HCT116 (cell line): ENCODE measurements at regions not wholly inside any gene's neighbourhood (a gene's known extent, or its start where the extent isn't known, plus 50 kb on each side); places are given as distances from the start of the nearest gene placed in this dataset.
A peak's percentile ranks its signal among the peaks of the same experiment; 100 is the strongest.

Source experiments
- ATAC-seq: fragments of 200-7000 bp; cut with Tn5 transposase; 2 replicates; pipeline ENCODE4 v1.9.1; 2020; ENCODE audit warnings: mild to moderate bottlenecking, moderate library complexity
- BruUV-seq: library from RNA; stranded (reverse); fragments of 400-500 nt; replicated peaks from 2 replicates; lab custom pipeline; 2021; lab: Mats Ljungman, UMichigan
- CTCF ChIA-PET: fragments of 300-600 bp; sonication (Branson Sonifier 250); formaldehyde crosslinking; loops from one replicate; lab custom pipeline; 2021; ENCODE audit warnings: antibody characterized with exemption; lab: Charles Lee
- POLR2A ChIA-PET: fragments of 300-600, 350-600 bp; sonication (Branson Sonifier 250); formaldehyde crosslinking; loops from one replicate; lab custom pipeline; 2021; ENCODE audit warnings: antibody characterized with exemption; lab: Charles Lee
- RAD21 ChIA-PET, 2 experiments: fragments of 300-600 bp; sonication (Branson Sonifier 250); formaldehyde crosslinking; loops; one replicate each; lab custom pipeline; 2023; ENCODE audit warnings: low total read pairs in 2 of 2; ENCODE audit not compliant: uncharacterized antibody in 2 of 2, unreplicated experiment in 2 of 2, low non-redundant PET in 1 of 2; lab: Charles Lee
- DNase-seq: peaks from one replicate; pipeline ENCODE4 v3.0.0-alpha.2; 2010; ENCODE audit warnings: low read depth, low spot score
- H2AFZ ChIP-seq: fragments of 200-600 bp; shearing (Covaris generic), sonication (generic); 2 replicates; pipeline ENCODE4 v1.6.1; 2017; ENCODE audit warnings: low read depth, mixed run types, mixed read lengths, antibody characterized with exemption, low read length; ENCODE audit not compliant: poor library complexity, severe bottlenecking
- H3K27ac ChIP-seq: 2 replicates; pipeline ENCODE4 v1.5.1; 2012; ENCODE audit warnings: low read depth, low read length
- H3K27me3 ChIP-seq: fragments of 200-600 bp; sonication (generic); 2 replicates; pipeline ENCODE4 v1.6.1; 2016; ENCODE audit warnings: mixed run types, low read length, mixed read lengths; ENCODE audit not compliant: insufficient read depth
- H3K36me3 ChIP-seq, 2 experiments: fragments of 200-500 bp in 1 of 2; fragments of 200-600 bp in 1 of 2; sonication (Bioruptor generic) in 1 of 2; sonication (generic) in 1 of 2; 2 replicates each; pipeline versions ENCODE4 v1.5.1 to v1.6.1; 2014 to 2016; ENCODE audit warnings: low read length in 2 of 2, inconsistent platforms in 1 of 2, mixed read lengths in 1 of 2, mixed run types in 1 of 2; ENCODE audit not compliant: insufficient read depth in 2 of 2, control insufficient read depth in 1 of 2
- H3K4me1 ChIP-seq, 2 experiments: fragments of 200-600 bp in 1 of 2; sonication (generic) in 1 of 2; 2 replicates each; pipeline versions ENCODE4 v1.5.1 to v1.6.1; 2012 to 2017; ENCODE audit warnings: low read length in 2 of 2, inconsistent platforms in 1 of 2, mild to moderate bottlenecking in 1 of 2, mixed read lengths in 1 of 2, mixed run types in 1 of 2, moderate library complexity in 1 of 2; ENCODE audit not compliant: insufficient read depth in 2 of 2, control insufficient read depth in 1 of 2
- H3K4me2 ChIP-seq: fragments of 200-600 bp; sonication (generic); 2 replicates; pipeline ENCODE4 v1.6.1; 2017; ENCODE audit warnings: mixed run types, low read length, mixed read lengths
- H3K4me3 ChIP-seq, 2 experiments: fragments of 200-600 bp in 1 of 2; sonication (generic) in 1 of 2; replicated peaks in 1 of 2; 2 replicates each; pipeline ENCODE4 v1.5.1; 2011 to 2016; ENCODE audit warnings: low read length in 2 of 2, control low read depth in 1 of 2, low read depth in 1 of 2, mild to moderate bottlenecking in 1 of 2, mixed read lengths in 1 of 2, mixed run types in 1 of 2
- H3K79me2 ChIP-seq: fragments of 200-600 bp; sonication (generic); 2 replicates; pipeline ENCODE4 v1.6.1; 2017; ENCODE audit warnings: mild to moderate bottlenecking, mixed run types, low read length, moderate library complexity, mixed read lengths; ENCODE audit not compliant: insufficient read depth
- H3K9ac ChIP-seq: fragments of 200-600 bp; sonication (generic); 2 replicates; pipeline ENCODE4 v1.6.1; 2016; ENCODE audit warnings: low read length, mixed read lengths
- H3K9me2 ChIP-seq: fragments of 200-600 bp; sonication (generic), shearing (Covaris generic); 2 replicates; pipeline ENCODE4 v1.6.1; 2017; ENCODE audit warnings: mixed run types, mild to moderate bottlenecking, moderate library complexity; ENCODE audit not compliant: insufficient read depth
- H3K9me3 ChIP-seq, 2 experiments: fragments of 200-500 bp in 1 of 2; fragments of 200-600 bp in 1 of 2; sonication (Bioruptor generic) in 1 of 2; sonication (generic) in 1 of 2; 2 replicates each; pipeline ENCODE4 v1.6.1; 2014 to 2017; ENCODE audit warnings: low read length in 2 of 2, mixed read lengths in 2 of 2, inconsistent platforms in 1 of 2, low read depth in 1 of 2, mild to moderate bottlenecking in 1 of 2, mixed run types in 1 of 2, moderate library complexity in 1 of 2; ENCODE audit not compliant: control insufficient read depth in 1 of 2, insufficient read depth in 1 of 2
- H4K20me1 ChIP-seq: fragments of 200-600 bp; sonication (generic), shearing (Covaris generic); 2 replicates; pipeline ENCODE4 v1.6.1; 2017; ENCODE audit warnings: mixed run types, mild to moderate bottlenecking, moderate library complexity; ENCODE audit not compliant: insufficient read depth
- CBX3 ChIP-seq: IDR thresholded peaks from 2 replicates; pipeline ENCODE4 v1.6.1; 2012; ENCODE audit warnings: low read depth
- CEBPB ChIP-seq: IDR thresholded peaks from 2 replicates; pipeline ENCODE4 v1.6.1; 2012; ENCODE audit warnings: low read depth
- EGR1 ChIP-seq: IDR thresholded peaks from 2 replicates; pipeline ENCODE4 v1.6.1; 2012; ENCODE audit warnings: low read depth
- ELF1 ChIP-seq: IDR thresholded peaks from 2 replicates; pipeline ENCODE4 v1.6.1; 2012; ENCODE audit warnings: low read depth, borderline replicate concordance
- EZH2 ChIP-seq: fragments of 200-600 bp; sonication (generic); IDR thresholded peaks from 2 replicates; pipeline ENCODE4 v1.6.1; 2017; ENCODE audit warnings: antibody characterized with exemption, mixed run types
- EZH2phosphoT487 ChIP-seq: fragments of 200-600 bp; IDR thresholded peaks from 2 replicates; pipeline ENCODE4 v1.6.1; 2018; ENCODE audit warnings: antibody characterized with exemption, borderline replicate concordance
- FOSL1 ChIP-seq: IDR thresholded peaks from 2 replicates; pipeline ENCODE4 v1.6.1; 2012; ENCODE audit warnings: low read depth
- JUND ChIP-seq: IDR thresholded peaks from 2 replicates; pipeline ENCODE4 v1.6.1; 2012
- POLR2A ChIP-seq: IDR thresholded peaks from 2 replicates; pipeline ENCODE4 v1.7.0; 2011; ENCODE audit warnings: borderline replicate concordance; ENCODE audit not compliant: insufficient read depth, insufficient read length; ENCODE audit errors: extremely low read depth
- SIN3A ChIP-seq: IDR thresholded peaks from 2 replicates; pipeline ENCODE4 v1.6.1; 2012; ENCODE audit warnings: low read depth
- SP1 ChIP-seq: IDR thresholded peaks from 2 replicates; pipeline ENCODE4 v1.6.1; 2012; ENCODE audit warnings: low read depth
- TCF7L2 ChIP-seq: IDR thresholded peaks from 2 replicates; pipeline ENCODE4 v1.7.0; 2011; ENCODE audit warnings: borderline replicate concordance, inconsistent platforms; ENCODE audit not compliant: insufficient read depth, insufficient read length; ENCODE audit errors: extremely low read depth
- YY1 ChIP-seq: IDR thresholded peaks from 2 replicates; pipeline ENCODE4 v1.6.1; 2011; ENCODE audit warnings: low read length, low read depth, moderate library complexity, mild to moderate bottlenecking; ENCODE audit not compliant: insufficient replicate concordance; ENCODE audit errors: extremely low read depth
- ZFX ChIP-seq: fragments of 450-650 bp; IDR thresholded peaks from 2 replicates; pipeline ENCODE4 v1.6.1; 2017
- ZNF274 ChIP-seq: fragments of 200-500 bp; sonication (Bioruptor generic); IDR thresholded peaks from 2 replicates; pipeline ENCODE4 v1.6.1; 2014; ENCODE audit warnings: mild to moderate bottlenecking, low read depth, low read length, inconsistent platforms
- intact Hi-C: fragments of 100-400 bp; cut with micrococcal nuclease; formaldehyde crosslinking; loops from 2 replicates; pipeline ENCODE4 v1.10.0; 2022
- TF ChIP-seq, protein P1 (sequence below): IDR thresholded peaks from 2 replicates; pipeline ENCODE4 v1.6.1; 2012
- TF ChIP-seq, protein P2 (sequence below), 3 experiments: fragments of 200-600 bp in 1 of 3; sonication (generic) in 1 of 3; IDR thresholded peaks in 2 of 3; conservative IDR thresholded peaks in 1 of 3; 2 replicates each; pipeline ENCODE4 v1.5.1; 2012 to 2017; ENCODE audit warnings: low read depth in 2 of 3, low read length in 2 of 3, antibody characterized with exemption in 1 of 3, borderline replicate concordance in 1 of 3, control low read depth in 1 of 3, mild to moderate bottlenecking in 1 of 3, mixed read lengths in 1 of 3, mixed run types in 1 of 3, moderate library complexity in 1 of 3; ENCODE audit not compliant: insufficient read depth in 1 of 3
- TF ChIP-seq, protein P3 (sequence below): IDR thresholded peaks from 2 replicates; pipeline ENCODE4 v1.6.1; 2012
- TF ChIP-seq, protein P4 (sequence below): IDR thresholded peaks from 2 replicates; pipeline ENCODE4 v1.6.1; 2012; ENCODE audit warnings: low read depth
- TF ChIP-seq, protein P5 (sequence below): IDR thresholded peaks from 2 replicates; pipeline ENCODE4 v1.6.1; 2011; ENCODE audit warnings: mild to moderate bottlenecking, low read length, moderate library complexity; ENCODE audit not compliant: insufficient replicate concordance; ENCODE audit errors: extremely low read depth

DNA sequence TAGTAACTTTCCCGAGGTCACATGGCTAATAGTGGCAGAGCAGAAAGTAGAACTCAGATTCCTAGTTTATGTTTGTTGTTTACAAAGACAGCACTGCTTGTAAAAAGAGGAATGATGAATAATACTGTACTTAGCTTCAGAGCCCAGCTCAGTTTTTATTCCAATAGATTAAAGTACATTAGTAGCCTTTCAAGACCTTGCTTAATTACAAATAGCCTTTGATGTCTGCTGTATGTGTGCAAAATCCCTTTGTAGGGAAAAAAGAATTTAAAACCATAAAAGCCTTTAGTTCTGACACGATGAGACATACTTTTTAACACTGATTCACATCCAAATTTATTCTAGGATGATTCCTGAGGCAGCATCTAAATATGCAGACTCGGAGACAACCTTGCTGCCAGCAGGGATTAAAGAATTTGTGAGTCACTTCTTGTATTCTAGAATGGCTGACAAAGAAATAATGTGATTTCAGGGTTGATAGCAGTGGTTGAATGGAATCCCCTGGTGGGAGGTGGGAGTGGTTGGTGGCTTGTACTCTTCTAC, 324.2 kb upstream of the TGFBR2 start:
- intact Hi-C loops, result loop anchor here (10.0 kb wide), 1 partner anchor 167 kb away; no protein-coding TSS in a partner anchor
- no peaks in the 10 kb centered on the region for H3K36me3 ChIP-seq
- BruUV-seq, result no TSS peak
- peaks cover 0 to 4% of the 10 kb centered on the region in 2 experiments; a peak in 1 of 4 replicates for H3K9me3 ChIP-seq
- H3K9me2 ChIP-seq, result no peaks in the 10 kb centered on the region
- ATAC-seq (peak; percentile 90), DNase-seq (peak; percentile 91)
- H3K27ac ChIP-seq, result peak overlapping the region; percentile 58; the same call in 1 of the 2 replicates
- ChIA-PET POLR2A (no interaction called here), CTCF (no interaction called here), RAD21 (no interaction called here)
- peaks cover 34 to 57% of the 10 kb centered on the region in 2 experiments for H3K4me1 ChIP-seq
- peak overlapping the region; percentile 59 for H2AFZ ChIP-seq
- no peaks in the 10 kb centered on the region for H3K27me3 ChIP-seq
- peak overlapping the region; percentile 62 for H3K4me2 ChIP-seq
- H3K9ac ChIP-seq, result no peak overlapping the region
- no peaks in the 10 kb centered on the region for H3K79me2 ChIP-seq
- H4K20me1 ChIP-seq, result no peaks in the 10 kb centered on the region
- H3K4me3 ChIP-seq, result no peak overlapping the region
- TF ChIP-seq FOSL1, result peak; percentile 88
- TF ChIP-seq YY1, result peak; percentile 49
- TF ChIP-seq CBX3, result 0 out of 2 replicates have a peak, but pooled peaks have one; percentile 23
- no peak for TF ChIP-seq EZH2phosphoT487
- TF ChIP-seq, protein P1, sequence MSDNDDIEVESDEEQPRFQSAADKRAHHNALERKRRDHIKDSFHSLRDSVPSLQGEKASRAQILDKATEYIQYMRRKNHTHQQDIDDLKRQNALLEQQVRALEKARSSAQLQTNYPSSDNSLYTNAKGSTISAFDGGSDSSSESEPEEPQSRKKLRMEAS, result peak; percentile 14; the same call in 1 of the 2 replicates
- peak; percentile 77 for TF ChIP-seq SP1
- TF ChIP-seq, protein P2, sequence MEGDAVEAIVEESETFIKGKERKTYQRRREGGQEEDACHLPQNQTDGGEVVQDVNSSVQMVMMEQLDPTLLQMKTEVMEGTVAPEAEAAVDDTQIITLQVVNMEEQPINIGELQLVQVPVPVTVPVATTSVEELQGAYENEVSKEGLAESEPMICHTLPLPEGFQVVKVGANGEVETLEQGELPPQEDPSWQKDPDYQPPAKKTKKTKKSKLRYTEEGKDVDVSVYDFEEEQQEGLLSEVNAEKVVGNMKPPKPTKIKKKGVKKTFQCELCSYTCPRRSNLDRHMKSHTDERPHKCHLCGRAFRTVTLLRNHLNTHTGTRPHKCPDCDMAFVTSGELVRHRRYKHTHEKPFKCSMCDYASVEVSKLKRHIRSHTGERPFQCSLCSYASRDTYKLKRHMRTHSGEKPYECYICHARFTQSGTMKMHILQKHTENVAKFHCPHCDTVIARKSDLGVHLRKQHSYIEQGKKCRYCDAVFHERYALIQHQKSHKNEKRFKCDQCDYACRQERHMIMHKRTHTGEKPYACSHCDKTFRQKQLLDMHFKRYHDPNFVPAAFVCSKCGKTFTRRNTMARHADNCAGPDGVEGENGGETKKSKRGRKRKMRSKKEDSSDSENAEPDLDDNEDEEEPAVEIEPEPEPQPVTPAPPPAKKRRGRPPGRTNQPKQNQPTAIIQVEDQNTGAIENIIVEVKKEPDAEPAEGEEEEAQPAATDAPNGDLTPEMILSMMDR (IDR thresholded peaks at IDR 0.05 in 2 of 3, conservative IDR thresholded peaks at IDR 0.05 in 1 of 3; ENCODE audit: borderline replicate concordance in 1 of 3, insufficient read depth in 1 of 3, low read depth in 2 of 3, low read length in 2 of 3), result no peak
- TF ChIP-seq, protein P3, sequence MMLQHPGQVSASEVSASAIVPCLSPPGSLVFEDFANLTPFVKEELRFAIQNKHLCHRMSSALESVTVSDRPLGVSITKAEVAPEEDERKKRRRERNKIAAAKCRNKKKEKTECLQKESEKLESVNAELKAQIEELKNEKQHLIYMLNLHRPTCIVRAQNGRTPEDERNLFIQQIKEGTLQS, result no peak
- TF ChIP-seq TCF7L2, result peak; percentile 97
- no peak for TF ChIP-seq ZNF274
- no peak for TF ChIP-seq EZH2
- TF ChIP-seq CEBPB, result peak; percentile 83
- TF ChIP-seq, protein P4, sequence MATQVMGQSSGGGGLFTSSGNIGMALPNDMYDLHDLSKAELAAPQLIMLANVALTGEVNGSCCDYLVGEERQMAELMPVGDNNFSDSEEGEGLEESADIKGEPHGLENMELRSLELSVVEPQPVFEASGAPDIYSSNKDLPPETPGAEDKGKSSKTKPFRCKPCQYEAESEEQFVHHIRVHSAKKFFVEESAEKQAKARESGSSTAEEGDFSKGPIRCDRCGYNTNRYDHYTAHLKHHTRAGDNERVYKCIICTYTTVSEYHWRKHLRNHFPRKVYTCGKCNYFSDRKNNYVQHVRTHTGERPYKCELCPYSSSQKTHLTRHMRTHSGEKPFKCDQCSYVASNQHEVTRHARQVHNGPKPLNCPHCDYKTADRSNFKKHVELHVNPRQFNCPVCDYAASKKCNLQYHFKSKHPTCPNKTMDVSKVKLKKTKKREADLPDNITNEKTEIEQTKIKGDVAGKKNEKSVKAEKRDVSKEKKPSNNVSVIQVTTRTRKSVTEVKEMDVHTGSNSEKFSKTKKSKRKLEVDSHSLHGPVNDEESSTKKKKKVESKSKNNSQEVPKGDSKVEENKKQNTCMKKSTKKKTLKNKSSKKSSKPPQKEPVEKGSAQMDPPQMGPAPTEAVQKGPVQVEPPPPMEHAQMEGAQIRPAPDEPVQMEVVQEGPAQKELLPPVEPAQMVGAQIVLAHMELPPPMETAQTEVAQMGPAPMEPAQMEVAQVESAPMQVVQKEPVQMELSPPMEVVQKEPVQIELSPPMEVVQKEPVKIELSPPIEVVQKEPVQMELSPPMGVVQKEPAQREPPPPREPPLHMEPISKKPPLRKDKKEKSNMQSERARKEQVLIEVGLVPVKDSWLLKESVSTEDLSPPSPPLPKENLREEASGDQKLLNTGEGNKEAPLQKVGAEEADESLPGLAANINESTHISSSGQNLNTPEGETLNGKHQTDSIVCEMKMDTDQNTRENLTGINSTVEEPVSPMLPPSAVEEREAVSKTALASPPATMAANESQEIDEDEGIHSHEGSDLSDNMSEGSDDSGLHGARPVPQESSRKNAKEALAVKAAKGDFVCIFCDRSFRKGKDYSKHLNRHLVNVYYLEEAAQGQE, result no peak
- TF ChIP-seq, protein P5, sequence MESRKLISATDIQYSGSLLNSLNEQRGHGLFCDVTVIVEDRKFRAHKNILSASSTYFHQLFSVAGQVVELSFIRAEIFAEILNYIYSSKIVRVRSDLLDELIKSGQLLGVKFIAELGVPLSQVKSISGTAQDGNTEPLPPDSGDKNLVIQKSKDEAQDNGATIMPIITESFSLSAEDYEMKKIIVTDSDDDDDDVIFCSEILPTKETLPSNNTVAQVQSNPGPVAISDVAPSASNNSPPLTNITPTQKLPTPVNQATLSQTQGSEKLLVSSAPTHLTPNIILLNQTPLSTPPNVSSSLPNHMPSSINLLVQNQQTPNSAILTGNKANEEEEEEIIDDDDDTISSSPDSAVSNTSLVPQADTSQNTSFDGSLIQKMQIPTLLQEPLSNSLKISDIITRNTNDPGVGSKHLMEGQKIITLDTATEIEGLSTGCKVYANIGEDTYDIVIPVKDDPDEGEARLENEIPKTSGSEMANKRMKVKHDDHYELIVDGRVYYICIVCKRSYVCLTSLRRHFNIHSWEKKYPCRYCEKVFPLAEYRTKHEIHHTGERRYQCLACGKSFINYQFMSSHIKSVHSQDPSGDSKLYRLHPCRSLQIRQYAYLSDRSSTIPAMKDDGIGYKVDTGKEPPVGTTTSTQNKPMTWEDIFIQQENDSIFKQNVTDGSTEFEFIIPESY, result no peak
- TF ChIP-seq EGR1, result no peak
- no peak for TF ChIP-seq ELF1
- no peak for TF ChIP-seq SIN3A
- no peak for TF ChIP-seq ZFX
- TF ChIP-seq POLR2A, result no peak
- peak; percentile 87 for TF ChIP-seq JUND
